H9 (cell line): ENCODE measurements at regions not wholly inside any gene's neighbourhood (a gene's known extent, or its start where the extent isn't known, plus 50 kb on each side); places are given as distances from the start of the nearest gene placed in this dataset.

Experiments
- DNase-seq: peaks from one replicate; pipeline ENCODE4 v3.0.0-alpha.2; 2017
- H2AFZ ChIP-seq: one replicate; pipeline ENCODE4 v1.6.1; 2013; ENCODE audit warnings: mild to moderate bottlenecking, low read length, control low read depth, moderate library complexity
- H2AK5ac ChIP-seq: 2 replicates; pipeline ENCODE4 v1.6.1; 2013; ENCODE audit warnings: low read length, control low read depth, mixed read lengths; ENCODE audit not compliant: insufficient read length
- H2BK120ac ChIP-seq: one replicate; pipeline ENCODE4 v1.6.1; 2013; ENCODE audit warnings: low read depth, mild to moderate bottlenecking, low read length, control low read depth, inconsistent platforms; ENCODE audit not compliant: poor library complexity, severe bottlenecking
- H2BK12ac ChIP-seq: 2 replicates; pipeline ENCODE4 v1.6.1; 2013; ENCODE audit warnings: low read length, control low read depth, mixed read lengths, low read depth; ENCODE audit not compliant: insufficient read length
- H2BK15ac ChIP-seq: 2 replicates; pipeline ENCODE4 v1.6.1; 2013; ENCODE audit warnings: low read depth, low read length, control low read depth
- H2BK20ac ChIP-seq: one replicate; pipeline ENCODE4 v1.6.1; 2013; ENCODE audit warnings: low read depth, mild to moderate bottlenecking, low read length, control low read depth, inconsistent platforms; ENCODE audit not compliant: poor library complexity, severe bottlenecking
- H2BK5ac ChIP-seq: 2 replicates; pipeline ENCODE4 v1.6.1; 2013; ENCODE audit warnings: low read length, control low read depth, mixed read lengths; ENCODE audit not compliant: insufficient read length
- H3K14ac ChIP-seq: 2 replicates; pipeline ENCODE4 v1.6.1; 2013; ENCODE audit warnings: low read length, control low read depth; ENCODE audit not compliant: insufficient read depth
- H3K18ac ChIP-seq: 2 replicates; pipeline ENCODE4 v1.6.1; 2013; ENCODE audit warnings: low read depth, mild to moderate bottlenecking, mixed read lengths, low read length, control low read depth; ENCODE audit not compliant: insufficient read length
- H3K23ac ChIP-seq: 2 replicates; pipeline ENCODE4 v1.6.1; 2013; ENCODE audit warnings: low read length, control low read depth, mixed read lengths, low read depth; ENCODE audit not compliant: insufficient read length
- H3K23me2 ChIP-seq: 2 replicates; pipeline ENCODE4 v1.6.1; 2013; ENCODE audit warnings: low read depth, mild to moderate bottlenecking, mixed read lengths, low read length, control low read depth; ENCODE audit not compliant: insufficient read length, poor library complexity, severe bottlenecking
- H3K27ac ChIP-seq: 2 replicates; pipeline ENCODE4 v1.5.1; 2013; ENCODE audit warnings: low read length, control low read depth, mixed read lengths, low read depth; ENCODE audit not compliant: insufficient read length
- H3K27me3 ChIP-seq: 2 replicates; pipeline ENCODE4 v1.6.1; 2013; ENCODE audit warnings: low read length, control low read depth, inconsistent platforms; ENCODE audit not compliant: insufficient read depth
- H3K4ac ChIP-seq: 2 replicates; pipeline ENCODE4 v1.6.1; 2013; ENCODE audit warnings: low read depth, mild to moderate bottlenecking, control low read depth, inconsistent platforms, low read length, moderate library complexity
- H3K4me1 ChIP-seq: 2 replicates; pipeline ENCODE4 v1.6.1; 2013; ENCODE audit warnings: low read length, control low read depth, inconsistent platforms; ENCODE audit not compliant: insufficient read depth
- H3K4me2 ChIP-seq: 2 replicates; pipeline ENCODE4 v1.6.1; 2013; ENCODE audit warnings: low read length, control low read depth, mixed read lengths; ENCODE audit not compliant: insufficient read length, insufficient read depth
- H3K56ac ChIP-seq: 2 replicates; pipeline ENCODE4 v1.6.1; 2013; ENCODE audit warnings: low read depth, mild to moderate bottlenecking, mixed read lengths, low read length, control low read depth; ENCODE audit not compliant: insufficient read length
- H3K79me1 ChIP-seq: 2 replicates; pipeline ENCODE4 v1.6.1; 2013; ENCODE audit warnings: low read depth, mild to moderate bottlenecking, moderate library complexity, low read length, control low read depth, inconsistent platforms; ENCODE audit not compliant: insufficient read depth, poor library complexity, severe bottlenecking
- H3K79me2 ChIP-seq: 2 replicates; pipeline ENCODE4 v1.6.1; 2013; ENCODE audit warnings: low read length, control low read depth, inconsistent platforms; ENCODE audit not compliant: insufficient read depth
- H3K9ac ChIP-seq: 2 replicates; pipeline ENCODE4 v1.6.1; 2013; ENCODE audit warnings: low read length, control low read depth, mixed read lengths; ENCODE audit not compliant: insufficient read length; ENCODE audit errors: extremely low read depth
- H3K9me3 ChIP-seq: one replicate; pipeline ENCODE4 v1.6.1; 2013; ENCODE audit warnings: low read depth, low read length, inconsistent platforms; ENCODE audit not compliant: control insufficient read depth
- H3T11ph ChIP-seq: one replicate; pipeline ENCODE4 v1.6.1; 2013; ENCODE audit warnings: mild to moderate bottlenecking, low read length, control low read depth, inconsistent platforms
- H4K20me1 ChIP-seq: one replicate; pipeline ENCODE4 v1.6.1; 2013; ENCODE audit not compliant: control insufficient read depth, insufficient read length, insufficient read depth
- H4K5ac ChIP-seq: 2 replicates; pipeline ENCODE4 v1.6.1; 2013; ENCODE audit warnings: low read depth, mild to moderate bottlenecking, mixed read lengths, low read length, control low read depth; ENCODE audit not compliant: insufficient read length
- H4K8ac ChIP-seq: replicated peaks from 2 replicates; pipeline ENCODE4 v1.6.1; 2013; ENCODE audit warnings: low read length, control low read depth, mixed read lengths, low read depth; ENCODE audit not compliant: insufficient read length
- H4K91ac ChIP-seq: 2 replicates; pipeline ENCODE4 v1.6.1; 2013; ENCODE audit warnings: low read depth, mild to moderate bottlenecking, moderate library complexity, mixed read lengths, low read length, control low read depth; ENCODE audit not compliant: insufficient read length
- H3K27ac Mint-ChIP-seq, 3 experiments: 2 replicates in 2 of 3; 3 replicates in 1 of 3; pipeline ENCODE4 v1.8.0; 2020 to 2021; ENCODE audit warnings: mixed read lengths in 3 of 3, mild to moderate bottlenecking in 1 of 3, moderate library complexity in 1 of 3
- H3K27me3 Mint-ChIP-seq: 2 replicates; pipeline ENCODE4 v1.8.0; 2021; ENCODE audit warnings: low read depth, mild to moderate bottlenecking, moderate library complexity, mixed read lengths
- H3K36me3 Mint-ChIP-seq, 3 experiments: 2 replicates in 2 of 3; 3 replicates in 1 of 3; pipeline ENCODE4 v1.8.0; 2020 to 2021; ENCODE audit warnings: low read depth in 3 of 3, mixed read lengths in 3 of 3; ENCODE audit not compliant: insufficient read depth in 1 of 3
- H3K4me1 Mint-ChIP-seq, 2 experiments: 2 replicates each; pipeline ENCODE4 v1.8.0; 2020; ENCODE audit warnings: mixed read lengths in 2 of 2
- H3K4me3 Mint-ChIP-seq, 2 experiments: 2 replicates in 1 of 2; 3 replicates in 1 of 2; pipeline ENCODE4 v1.8.0; 2020 to 2021; ENCODE audit warnings: mild to moderate bottlenecking in 2 of 2, mixed read lengths in 2 of 2, moderate library complexity in 1 of 2
- H3K9me3 Mint-ChIP-seq, 2 experiments: 2 replicates in 1 of 2; 3 replicates in 1 of 2; pipeline ENCODE4 v1.8.0; 2020; ENCODE audit warnings: mild to moderate bottlenecking in 2 of 2, mixed read lengths in 2 of 2, moderate library complexity in 1 of 2
- CTCF ChIP-seq: fragments of 200-600 bp; sonication (generic); conservative IDR thresholded peaks from 3 replicates; pipeline ENCODE4 v1.8.0; 2021; ENCODE audit warnings: antibody characterized with exemption, mild to moderate bottlenecking
- WGBS: extraction: QIAGEN DNeasy Blood & Tissue Kit; methylation state at CpG from one replicate; pipeline ENCODE4 v1.1.7; 2013; ENCODE audit warnings: missing lambda C conversion rate, low lambda C conversion rate, mixed read lengths; ENCODE audit not compliant: insufficient read length; ENCODE audit errors: extremely low coverage; 5-methylcytosine and 5-hydroxymethylcytosine counted together

GRCh38 chr16:48959204-48959603 lies 322.4 kb downstream of the CBLN1 start:
- H2BK12ac ChIP-seq, result no peak overlapping the region
- H3K9me3 ChIP-seq, result no peaks in the 10 kb centered on the region
- H3K56ac ChIP-seq, result no peak overlapping the region
- H4K20me1 ChIP-seq, result no peaks in the 10 kb centered on the region
- no peak overlapping the region for H3T11ph ChIP-seq
- no peaks in the 10 kb centered on the region for H3K23me2 ChIP-seq
- no peak overlapping the region for H3K4me2 ChIP-seq
- no peak overlapping the region for H3K14ac ChIP-seq
- H4K5ac ChIP-seq, result no peak overlapping the region
- no peak overlapping the region for H2BK120ac ChIP-seq
- H4K91ac ChIP-seq, result no peak overlapping the region
- no peak overlapping the region for H2AK5ac ChIP-seq
- H3K4ac ChIP-seq, result no peak overlapping the region
- TF ChIP-seq CTCF, result no peak
- H3K27ac ChIP-seq, result no peak overlapping the region
- H3K79me2 ChIP-seq, result no peaks in the 10 kb centered on the region
- no peak overlapping the region for H3K4me3 Mint-ChIP-seq
- H3K27ac Mint-ChIP-seq, result no peak overlapping the region
- H2AFZ ChIP-seq, result no peak overlapping the region
- H2BK15ac ChIP-seq, result no peak overlapping the region
- whole genome bisulfite sequencing, result no CpG with 5 or more reads among the region's 3 CpGs
- no peaks in the 10 kb centered on the region for H3K4me1 Mint-ChIP-seq
- no peak overlapping the region for H3K18ac ChIP-seq
- no peak overlapping the region for H3K23ac ChIP-seq
- peaks cover 0 to 2% (median 0%) of the 10 kb centered on the region in 3 experiments; a peak in 1 of 7 replicates for H3K36me3 Mint-ChIP-seq
- H3K27me3 Mint-ChIP-seq, result peaks cover 11% of the 10 kb centered on the region
- H3K79me1 ChIP-seq, result no peaks in the 10 kb centered on the region
- H2BK20ac ChIP-seq, result no peak overlapping the region
- H3K9ac ChIP-seq, result no peak overlapping the region
- H2BK5ac ChIP-seq, result no peak overlapping the region
- H4K8ac ChIP-seq, result no peak overlapping the region
- DNase-seq, result no peak
- H3K4me1 ChIP-seq, result no peaks in the 10 kb centered on the region
- H3K9me3 Mint-ChIP-seq, result peaks cover 0 to 3% of the 10 kb centered on the region in 2 experiments; a peak in 2 of 5 replicates
- no peaks in the 10 kb centered on the region for H3K27me3 ChIP-seq
